K562 (cell line): ENCODE measurements at regions not wholly inside any gene's neighbourhood (a gene's known extent, or its start where the extent isn't known, plus 50 kb on each side); places are given as distances from the start of the nearest gene placed in this dataset.

ENCODE experiments used
- ATAC-seq: fragments of 200-7000 bp; cut with Tn5 transposase; 3 replicates; pipeline ENCODE4 v1.9.1; 2020; ENCODE audit warnings: moderate library complexity
- BruUV-seq: library from RNA; stranded (reverse); fragments of 400-500 nt; replicated peaks from 2 replicates; lab custom pipeline; 2021; lab: Mats Ljungman, UMichigan
- CTCF ChIA-PET: fragments of 300-600 bp; formaldehyde crosslinking; extraction: SDS; loops from one replicate; lab custom pipeline; 2021; ENCODE audit warnings: low intra/inter-chr PET ratio; lab: Yijun Ruan, JAX
- POLR2A ChIA-PET: fragments of 300-600, 350-650 bp; sonication (Branson Sonifier 250); formaldehyde crosslinking; extraction: SDS; loops from one replicate; lab custom pipeline; 2021; ENCODE audit warnings: antibody characterized with exemption, inconsistent platforms; lab: Yijun Ruan, JAX
- DNase-seq, 4 experiments: peaks; one replicate each; pipeline versions ENCODE4 v3.0.0 to v3.0.0-alpha.2; 2011 to 2018; ENCODE audit warnings: low spot score in 3 of 4, mixed read lengths in 3 of 4; ENCODE audit errors: extremely low read depth in 1 of 4
- FAIRE-seq: peaks from 2 replicates; lab custom pipeline; 2011; peaks lifted over from hg19 to GRCh38; lab: Jason Lieb, UNC
- H2AFZ ChIP-seq: 2 replicates; pipeline ENCODE4 v1.6.0; 2011; ENCODE audit warnings: low read depth, low read length, control low read depth, inconsistent platforms
- H3K27ac ChIP-seq: fragments of 200-600 bp; 3 replicates; pipeline ENCODE4 v1.8.0; 2011; ENCODE audit warnings: low read depth, mild to moderate bottlenecking, control low read depth, inconsistent platforms, low read length, moderate library complexity, mixed read lengths; ENCODE audit errors: extremely low read depth
- H3K27me3 ChIP-seq, 2 experiments: fragments of 300-600 bp in 1 of 2; 2 replicates in 1 of 2; 3 replicates in 1 of 2; pipeline versions ENCODE4 v1.6.0 to v1.8.0; 2011; ENCODE audit warnings: inconsistent platforms in 2 of 2, low read length in 2 of 2, mild to moderate bottlenecking in 1 of 2, mixed read lengths in 1 of 2, moderate library complexity in 1 of 2; ENCODE audit not compliant: control insufficient read depth in 2 of 2, insufficient read depth in 2 of 2
- H3K36me3 ChIP-seq: fragments of 300-600 bp; 3 replicates; pipeline ENCODE4 v1.8.0; 2011; ENCODE audit warnings: mild to moderate bottlenecking, low read length, inconsistent platforms; ENCODE audit not compliant: control insufficient read depth, insufficient read depth
- H3K4me1 ChIP-seq, 2 experiments: fragments of 200-600 bp in 1 of 2; replicated peaks in 1 of 2; 2 replicates in 1 of 2; 3 replicates in 1 of 2; pipeline versions ENCODE4 v1.5.1 to v1.8.0; 2011; ENCODE audit warnings: inconsistent platforms in 2 of 2, low read length in 2 of 2, mild to moderate bottlenecking in 1 of 2, mixed read lengths in 1 of 2, moderate library complexity in 1 of 2; ENCODE audit not compliant: control insufficient read depth in 2 of 2, insufficient read depth in 2 of 2
- H3K4me2 ChIP-seq: 2 replicates; pipeline ENCODE4 v1.6.1; 2011; ENCODE audit warnings: low read length, control low read depth, inconsistent platforms, mixed read lengths; ENCODE audit not compliant: insufficient read depth
- H3K4me3 ChIP-seq: fragments of 200-600 bp; sonication (generic), shearing (Covaris generic); 2 replicates; pipeline ENCODE4 v1.5.1; 2016; ENCODE audit warnings: control low read depth, inconsistent platforms
- H3K79me2 ChIP-seq: fragments of 200-600 bp; 3 replicates; pipeline ENCODE4 v1.8.0; 2011; ENCODE audit warnings: low read length, inconsistent platforms; ENCODE audit not compliant: control insufficient read depth, insufficient read depth
- H3K9ac ChIP-seq, 2 experiments: 2 replicates each; pipeline versions ENCODE4 v1.6.0 to v1.6.1; 2011; ENCODE audit warnings: low read depth in 2 of 2, low read length in 2 of 2, control low read depth in 1 of 2, inconsistent platforms in 1 of 2, mild to moderate bottlenecking in 1 of 2, mixed read lengths in 1 of 2; ENCODE audit not compliant: insufficient read depth in 1 of 2
- H3K9me1 ChIP-seq: one replicate; pipeline ENCODE4 v1.6.0; 2011; ENCODE audit warnings: inconsistent platforms, mild to moderate bottlenecking, low read length, moderate library complexity; ENCODE audit not compliant: control insufficient read depth, insufficient read depth
- H3K9me3 ChIP-seq: replicated peaks from 2 replicates; pipeline ENCODE4 v1.5.1; 2011; ENCODE audit warnings: low read depth, low read length, inconsistent platforms; ENCODE audit not compliant: control insufficient read depth, insufficient read depth
- H4K20me1 ChIP-seq: replicated peaks from 2 replicates; pipeline ENCODE4 v1.6.1; 2011; ENCODE audit warnings: low read length, inconsistent platforms, mixed read lengths; ENCODE audit not compliant: control insufficient read depth, insufficient read depth
- CC2D1A ChIP-seq: fragments of 450-650 bp; IDR thresholded peaks from 2 replicates; pipeline ENCODE4 v1.6.1; 2017; ENCODE audit warnings: mild to moderate bottlenecking
- CHD4 ChIP-seq: fragments of 200-600 bp; sonication (generic); IDR thresholded peaks from 3 replicates; pipeline ENCODE4 v1.6.1; 2012; ENCODE audit warnings: low read depth, mild to moderate bottlenecking, mixed read lengths, low read length, inconsistent platforms; ENCODE audit not compliant: insufficient read depth, insufficient replicate concordance, poor library complexity, severe bottlenecking
- LARP7 ChIP-seq: fragments of 450-650 bp; IDR thresholded peaks from 2 replicates; pipeline ENCODE4 v1.6.1; 2016
- NR3C1 ChIP-seq: sonication (generic); formaldehyde crosslinking; IDR thresholded peaks from 2 replicates; pipeline ENCODE4 v1.8.1; 2022; ENCODE audit warnings: missing genetic modification reagents
- RBM15 ChIP-seq: fragments of 200-400 bp; formaldehyde crosslinking; IDR thresholded peaks from 2 replicates; pipeline ENCODE4 v1.6.1; 2018; ENCODE audit warnings: mild to moderate bottlenecking, low read length, moderate library complexity; ENCODE audit not compliant: insufficient read depth
- SRF ChIP-seq, 2 experiments: fragments of 250-450, 450-650 bp in 1 of 2; sonication (Bioruptor Pico) in 1 of 2; sonication (generic) in 1 of 2; formaldehyde crosslinking; IDR thresholded peaks; 2 replicates each; pipeline versions ENCODE4 v1.5.0 to v1.5.1; 2020 to 2022; ENCODE audit warnings: mild to moderate bottlenecking in 1 of 2, missing genetic modification reagents in 1 of 2
- ZNF766 ChIP-seq: fragments of 200-800 bp; sonication (Bioruptor generic); conservative IDR thresholded peaks from 2 replicates; pipeline ENCODE4 v1.6.1; 2016; ENCODE audit warnings: missing genetic modification characterization, missing compliant biosample characterization
- WGBS: fragments of 100-300 bp; shearing (Covaris generic); methylation state at CpG from one replicate; pipeline ENCODE4 v1.1.6; 2016; ENCODE audit warnings: low coverage, mixed read lengths; ENCODE audit not compliant: insufficient coverage; ENCODE audit errors: missing lambda C conversion rate; 5-methylcytosine and 5-hydroxymethylcytosine counted together
- in situ Hi-C: fragments of 300-500 bp; cut with MboI; formaldehyde crosslinking; loops from 4 replicates; pipeline ENCODE4 v1.15.0; 2018; ENCODE audit warnings: inconsistent platforms, mixed read lengths
- intact Hi-C: fragments of 100-400 bp; cut with micrococcal nuclease; formaldehyde crosslinking; loops from 2 replicates; pipeline ENCODE4 v1.14.2; 2022
- TF ChIP-seq, protein P1 (sequence below): fragments of 250-450 bp; sonication (Bioruptor Pico); IDR thresholded peaks from 2 replicates; pipeline ENCODE4 v1.5.0; 2020; ENCODE audit warnings: mild to moderate bottlenecking, borderline replicate concordance

DNA sequence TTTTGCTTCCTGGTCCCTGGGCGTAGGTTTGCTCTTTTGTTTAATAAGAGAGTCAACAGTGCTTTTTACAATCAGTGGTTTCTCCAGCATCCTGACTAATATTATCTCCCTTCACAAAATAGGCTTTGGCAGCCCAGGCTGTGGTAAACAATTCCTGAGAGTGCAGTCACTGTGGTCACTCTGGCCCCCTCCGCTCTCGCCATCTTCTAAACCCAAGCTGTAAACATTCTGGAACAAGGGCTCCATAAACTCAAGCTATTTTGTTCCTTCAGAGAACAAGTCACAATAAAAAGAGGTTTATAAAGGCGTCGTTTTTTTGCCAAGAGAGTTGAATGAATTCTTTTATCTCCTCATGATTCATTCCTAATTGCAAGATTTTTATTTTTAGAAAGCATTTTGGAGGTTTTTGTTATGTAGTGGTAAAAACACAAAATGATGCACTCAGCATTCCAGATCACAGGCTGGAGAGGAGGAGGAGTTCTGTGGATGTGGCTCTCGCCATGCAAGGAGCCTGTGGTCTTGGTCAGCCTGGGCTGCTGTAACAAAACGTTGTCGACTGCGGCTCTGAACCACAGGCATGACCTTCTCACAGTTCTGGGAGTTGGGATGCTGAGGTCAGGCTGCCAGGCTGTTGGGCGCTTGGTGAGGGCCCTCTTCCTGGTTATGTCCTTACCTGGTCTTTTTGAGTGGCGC, 486.4 kb upstream of the FAT1 start (continued):
- TF ChIP-seq, protein P1, sequence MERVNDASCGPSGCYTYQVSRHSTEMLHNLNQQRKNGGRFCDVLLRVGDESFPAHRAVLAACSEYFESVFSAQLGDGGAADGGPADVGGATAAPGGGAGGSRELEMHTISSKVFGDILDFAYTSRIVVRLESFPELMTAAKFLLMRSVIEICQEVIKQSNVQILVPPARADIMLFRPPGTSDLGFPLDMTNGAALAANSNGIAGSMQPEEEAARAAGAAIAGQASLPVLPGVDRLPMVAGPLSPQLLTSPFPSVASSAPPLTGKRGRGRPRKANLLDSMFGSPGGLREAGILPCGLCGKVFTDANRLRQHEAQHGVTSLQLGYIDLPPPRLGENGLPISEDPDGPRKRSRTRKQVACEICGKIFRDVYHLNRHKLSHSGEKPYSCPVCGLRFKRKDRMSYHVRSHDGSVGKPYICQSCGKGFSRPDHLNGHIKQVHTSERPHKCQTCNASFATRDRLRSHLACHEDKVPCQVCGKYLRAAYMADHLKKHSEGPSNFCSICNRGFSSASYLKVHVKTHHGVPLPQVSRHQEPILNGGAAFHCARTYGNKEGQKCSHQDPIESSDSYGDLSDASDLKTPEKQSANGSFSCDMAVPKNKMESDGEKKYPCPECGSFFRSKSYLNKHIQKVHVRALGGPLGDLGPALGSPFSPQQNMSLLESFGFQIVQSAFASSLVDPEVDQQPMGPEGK (CRISPR knock-in tag), result no peak
- TF ChIP-seq CHD4 (no peak), ZNF766 (CRISPR knock-in tag) (no peak), RBM15 (no peak)
- TF ChIP-seq, all 486 proteins: peak for 0

DNA sequence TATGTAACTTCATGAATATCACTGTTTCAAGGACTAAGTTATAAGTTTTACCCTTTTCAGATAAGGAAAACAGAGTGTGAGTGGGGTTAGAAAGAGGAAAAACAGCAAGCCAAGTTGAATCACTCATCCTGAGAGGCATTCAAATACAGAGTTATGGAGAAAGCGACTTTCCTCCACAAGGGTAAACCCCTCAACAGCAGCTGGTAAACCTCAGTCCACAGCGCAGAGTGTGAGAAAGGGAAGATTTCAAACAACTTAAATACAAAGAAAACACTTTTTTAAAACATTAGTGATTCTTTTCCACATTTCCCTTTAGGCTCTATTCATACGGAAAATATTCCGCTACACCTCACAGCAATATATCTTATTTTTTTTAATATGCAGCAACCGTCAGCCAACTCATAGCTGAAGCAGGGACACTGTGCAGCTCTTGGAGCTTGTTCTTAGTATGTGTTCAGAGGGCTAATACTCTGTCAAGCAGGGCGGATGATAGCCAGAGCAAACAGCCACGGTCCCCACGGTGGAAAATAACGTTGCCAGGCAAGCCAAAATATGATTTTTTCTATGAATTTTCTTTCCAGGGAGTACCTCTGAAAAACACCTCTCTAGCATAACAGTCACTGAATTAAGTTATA, 488.9 kb upstream of the FAT1 start:
- ATAC-seq, result no peak
- no peak for FAIRE-seq
- intact Hi-C loops, result no loop called here
- no peak overlapping the region for H3K27ac ChIP-seq
- no peaks in the 10 kb centered on the region for H3K9me1 ChIP-seq
- ChIA-PET CTCF (no interaction called here), POLR2A (no interaction called here)
- H3K4me3 ChIP-seq, result no peak overlapping the region
- no peak overlapping the region for H3K4me2 ChIP-seq
- no peaks in the 10 kb centered on the region for H3K79me2 ChIP-seq
- BruUV-seq, result no TSS peak
- H3K36me3 ChIP-seq, result no peaks in the 10 kb centered on the region
- in situ Hi-C loops, result no loop called here
- no peaks in the 10 kb centered on the region for H3K4me1 ChIP-seq
- no peak overlapping the region for H3K9ac ChIP-seq
- H3K27me3 ChIP-seq, result no peaks in the 10 kb centered on the region
- no peaks in the 10 kb centered on the region for H4K20me1 ChIP-seq
- no peaks in the 10 kb centered on the region for H3K9me3 ChIP-seq
- TF ChIP-seq CC2D1A, result no peak
- no peak for TF ChIP-seq SRF (CRISPR knock-in tag; IDR thresholded peaks at IDR 0.05)
- TF ChIP-seq NR3C1 (CRISPR knock-in tag), result no peak
- no peak for TF ChIP-seq LARP7
- no peak for DNase-seq
- H2AFZ ChIP-seq, result no peak overlapping the region
- 2% methylated on average over 9 of the region's 9 CpGs for WGBS
